IMR-90 (cell line): ENCODE measurements at regions not wholly inside any gene's neighbourhood (a gene's known extent, or its start where the extent isn't known, plus 50 kb on each side); places are given as distances from the start of the nearest gene placed in this dataset.

Experiments used
- ATAC-seq: fragments of 200-7000 bp; cut with Tn5 transposase; 2 replicates; pipeline ENCODE4 v1.9.1; 2020; ENCODE audit warnings: low read depth, mild to moderate bottlenecking, moderate library complexity
- BruUV-seq: library from RNA; stranded (reverse); fragments of 400-500 nt; replicated peaks from 2 replicates; lab custom pipeline; 2021; lab: Mats Ljungman, UMichigan
- CTCF ChIA-PET: fragments of 300-600 bp; formaldehyde crosslinking; extraction: SDS; loops from one replicate; lab custom pipeline; 2021; ENCODE audit warnings: antibody characterized with exemption; lab: Yijun Ruan, JAX
- POLR2A ChIA-PET: fragments of 300-600 bp; sonication (Branson Sonifier 250); formaldehyde crosslinking; loops from one replicate; lab custom pipeline; 2022; ENCODE audit warnings: antibody characterized with exemption; ENCODE audit not compliant: unreplicated experiment; lab: Charles Lee
- DNase-seq: peaks from one replicate; pipeline ENCODE4 v3.0.0; 2013
- H2AFZ ChIP-seq: replicated peaks from 2 replicates; pipeline ENCODE3; 2013; ENCODE audit warnings: low read length, mild to moderate bottlenecking; ENCODE audit not compliant: poor library complexity
- H2AK5ac ChIP-seq: 2 replicates; pipeline ENCODE4 v1.6.1; 2013; ENCODE audit warnings: low read depth, low read length, inconsistent platforms
- H2AK9ac ChIP-seq: replicated peaks from 2 replicates; pipeline ENCODE3; 2013; ENCODE audit warnings: mild to moderate bottlenecking, low read depth, low read length, moderate library complexity; ENCODE audit not compliant: poor library complexity
- H2BK120ac ChIP-seq: 2 replicates; pipeline ENCODE4 v1.6.1; 2013; ENCODE audit warnings: low read depth, low read length, inconsistent platforms
- H2BK15ac ChIP-seq: 3 replicates; pipeline ENCODE4 v1.6.1; 2013; ENCODE audit warnings: low read depth, low read length, inconsistent platforms
- H2BK20ac ChIP-seq: 2 replicates; pipeline ENCODE4 v1.6.1; 2013; ENCODE audit warnings: low read depth, mild to moderate bottlenecking, inconsistent platforms, low read length, moderate library complexity
- H2BK5ac ChIP-seq: 2 replicates; pipeline ENCODE4 v1.6.1; 2013; ENCODE audit warnings: mild to moderate bottlenecking, low read depth, low read length, inconsistent platforms; ENCODE audit not compliant: poor library complexity, severe bottlenecking
- H3K14ac ChIP-seq: replicated peaks from 2 replicates; pipeline ENCODE4 v1.6.1; 2013; ENCODE audit warnings: low read depth, low read length, inconsistent platforms
- H3K18ac ChIP-seq: 2 replicates; pipeline ENCODE4 v1.6.1; 2013; ENCODE audit warnings: low read depth, low read length, control low read depth
- H3K23ac ChIP-seq: 2 replicates; pipeline ENCODE4 v1.6.1; 2013; ENCODE audit warnings: low read depth, low read length, inconsistent platforms
- H3K27ac ChIP-seq: 2 replicates; pipeline ENCODE4 v1.5.1; 2013; ENCODE audit warnings: mild to moderate bottlenecking, control low read depth, low read length; ENCODE audit not compliant: insufficient read depth
- H3K27me3 ChIP-seq: 2 replicates; pipeline ENCODE4 v1.6.1; 2013; ENCODE audit warnings: low read length; ENCODE audit not compliant: control insufficient read depth, insufficient read depth
- H3K36me3 ChIP-seq: 2 replicates; pipeline ENCODE4 v1.6.1; 2013; ENCODE audit warnings: low read length, mixed read lengths; ENCODE audit not compliant: control insufficient read depth, insufficient read depth
- H3K4ac ChIP-seq: 2 replicates; pipeline ENCODE4 v1.6.1; 2013; ENCODE audit warnings: low read depth, low read length, inconsistent platforms
- H3K4me1 ChIP-seq: 2 replicates; pipeline ENCODE4 v1.6.1; 2013; ENCODE audit warnings: low read length, mixed read lengths; ENCODE audit not compliant: control insufficient read depth, insufficient read depth
- H3K4me2 ChIP-seq: 2 replicates; pipeline ENCODE4 v1.6.1; 2013; ENCODE audit warnings: low read depth, mild to moderate bottlenecking, control low read depth, low read length, moderate library complexity
- H3K4me3 ChIP-seq: 2 replicates; pipeline ENCODE4 v1.5.1; 2013; ENCODE audit warnings: low read depth, mild to moderate bottlenecking, control low read depth, low read length, moderate library complexity; ENCODE audit not compliant: insufficient read depth
- H3K56ac ChIP-seq: 2 replicates; pipeline ENCODE4 v1.6.1; 2013; ENCODE audit warnings: low read length, inconsistent platforms; ENCODE audit not compliant: insufficient read depth; ENCODE audit errors: extremely low read depth
- H3K79me1 ChIP-seq, 2 experiments: 2 replicates each; pipeline ENCODE4 v1.6.1; 2013; ENCODE audit warnings: low read length in 2 of 2, inconsistent platforms in 1 of 2, low read depth in 1 of 2
- H3K9ac ChIP-seq: 2 replicates; pipeline ENCODE4 v1.6.1; 2013; ENCODE audit warnings: low read depth, low read length, control low read depth
- H3K9me1 ChIP-seq: 2 replicates; pipeline ENCODE4 v1.6.1; 2013; ENCODE audit warnings: low read length, inconsistent platforms; ENCODE audit not compliant: insufficient read depth
- H3K9me3 ChIP-seq: 2 replicates; pipeline ENCODE4 v1.6.1; 2013; ENCODE audit warnings: low read length; ENCODE audit not compliant: control insufficient read depth, insufficient read depth
- H4K20me1 ChIP-seq: 2 replicates; pipeline ENCODE4 v1.6.1; 2013; ENCODE audit warnings: low read length, inconsistent platforms; ENCODE audit not compliant: insufficient read depth
- H4K5ac ChIP-seq: 2 replicates; pipeline ENCODE4 v1.6.1; 2013; ENCODE audit warnings: mild to moderate bottlenecking, low read depth, low read length, control low read depth
- H4K8ac ChIP-seq, 2 experiments: 2 replicates each; pipeline ENCODE4 v1.6.1; 2013; ENCODE audit warnings: low read depth in 2 of 2, low read length in 2 of 2, control low read depth in 1 of 2, inconsistent platforms in 1 of 2
- H4K91ac ChIP-seq: 2 replicates; pipeline ENCODE4 v1.6.1; 2013; ENCODE audit warnings: low read depth, low read length, inconsistent platforms; ENCODE audit not compliant: insufficient read depth
- BHLHE40 ChIP-seq: fragments of 150-350 bp; IDR thresholded peaks from 2 replicates; pipeline ENCODE4 v1.6.1; 2016; ENCODE audit warnings: mild to moderate bottlenecking, low read depth, low read length
- CEBPB ChIP-seq: IDR thresholded peaks from 2 replicates; pipeline ENCODE4 v1.6.1; 2012; ENCODE audit warnings: low read depth, low read length, improper control_type of control experiment
- CHD1 ChIP-seq: IDR thresholded peaks from 2 replicates; pipeline ENCODE4 v1.6.1; 2012; ENCODE audit warnings: low read depth, low read length, improper control_type of control experiment
- MAFK ChIP-seq: IDR thresholded peaks from 2 replicates; pipeline ENCODE4 v1.6.1; 2012; ENCODE audit warnings: low read depth, low read length, improper control_type of control experiment
- MAZ ChIP-seq: IDR thresholded peaks from 2 replicates; pipeline ENCODE4 v1.6.1; 2012; ENCODE audit warnings: low read depth, mild to moderate bottlenecking, low read length, improper control_type of control experiment, moderate library complexity, borderline replicate concordance
- MXI1 ChIP-seq: IDR thresholded peaks from 2 replicates; pipeline ENCODE4 v1.6.1; 2012; ENCODE audit warnings: low read depth, mild to moderate bottlenecking, low read length, moderate library complexity, borderline replicate concordance
- NFE2L2 ChIP-seq: fragments of 150-350 bp; IDR thresholded peaks from 2 replicates; pipeline ENCODE4 v1.6.1; 2016; ENCODE audit warnings: low read depth, mild to moderate bottlenecking, low read length
- RCOR1 ChIP-seq: IDR thresholded peaks from 2 replicates; pipeline ENCODE4 v1.6.1; 2012; ENCODE audit warnings: mild to moderate bottlenecking, low read length, improper control_type of control experiment; ENCODE audit not compliant: insufficient replicate concordance
- SMC3 ChIP-seq: fragments of 150-350 bp; IDR thresholded peaks from 2 replicates; pipeline ENCODE4 v1.6.1; 2016; ENCODE audit warnings: low read depth, mild to moderate bottlenecking, antibody characterized with exemption, low read length, moderate library complexity
- USF2 ChIP-seq: fragments of 150-350 bp; IDR thresholded peaks from 2 replicates; pipeline ENCODE4 v1.6.1; 2017; ENCODE audit warnings: mild to moderate bottlenecking, antibody characterized with exemption, low read length, low read depth
- WGBS, 2 experiments: methylation state at CpG; one replicate each; pipeline versions ENCODE4 v1.1.5 to v1.1.7; 2013; ENCODE audit warnings: missing lambda C conversion rate in 2 of 2; ENCODE audit not compliant: insufficient read length in 1 of 2; ENCODE audit errors: extremely low coverage in 2 of 2; 5-methylcytosine and 5-hydroxymethylcytosine counted together
- dilution Hi-C: fragments of 300-500 bp; cut with HindIII; formaldehyde crosslinking; loops from one replicate; pipeline ENCODE4 v1.14.3; 2018; ENCODE audit warnings: low sequenced_read_pairs; ENCODE audit not compliant: unreplicated experiment
- in situ Hi-C: fragments of 300-500 bp; cut with MboI; formaldehyde crosslinking; loops from 3 replicates; pipeline ENCODE4 v1.14.3; 2019; ENCODE audit warnings: low sequenced_read_pairs, inconsistent platforms, mixed read lengths
- intact Hi-C: fragments of 100-400 bp; cut with micrococcal nuclease; formaldehyde crosslinking; loops from 2 replicates; pipeline ENCODE4 v1.10.0; 2022
- TF ChIP-seq, protein P1 (sequence below): fragments of 150-350 bp; IDR thresholded peaks from 2 replicates; pipeline ENCODE4 v1.6.1; 2016; ENCODE audit warnings: low read depth, mild to moderate bottlenecking, low read length, moderate library complexity, borderline replicate concordance
- TF ChIP-seq, protein P2 (sequence below): conservative IDR thresholded peaks from 2 replicates; pipeline ENCODE4 v1.5.1; 2012; ENCODE audit warnings: mild to moderate bottlenecking, low read depth, low read length, improper control_type of control experiment

GRCh38 chr5:108530706-108531105 lies 148.8 kb upstream of the FBXL17 start:
- Histone ChIP-seq H2BK20ac (peak overlapping the region; percentile 98), H3K27me3 (no peaks in the 10 kb centered on the region), H3K4me3 (no peak overlapping the region), H3K23ac (peak overlapping the region; percentile 88; the same call in 1 of the 2 replicates), H2AFZ (no peak overlapping the region), H3K14ac (peak overlapping the region; percentile 97), H2BK120ac (peak overlapping the region; percentile 99), H3K4me1 (peaks cover 18% of the 10 kb centered on the region), H4K8ac (peak overlapping the region; percentile 96 to 98), H4K91ac (peak overlapping the region; percentile 97), H3K9me1 (no peaks in the 10 kb centered on the region; the same call in 1 of the 2 replicates), H2AK9ac (peak overlapping the region; percentile 92), H3K27ac (peak overlapping the region; percentile 96), H3K9me3 (no peaks in the 10 kb centered on the region; the same call in 1 of the 2 replicates), H3K4ac (peak overlapping the region; percentile 98), H4K20me1 (no peaks in the 10 kb centered on the region), H3K18ac (peak overlapping the region; percentile 98), H2AK5ac (peak overlapping the region; percentile 87), H4K5ac (peak overlapping the region; percentile 98), H3K9ac (peak overlapping the region; percentile 80), H3K79me1 (no peaks in the 10 kb centered on the region), H3K36me3 (no peaks in the 10 kb centered on the region), H3K56ac (peak overlapping the region; percentile 96), H2BK15ac (peak overlapping the region; percentile 98; the same call in 2 of the 3 replicates), H3K4me2 (no peak overlapping the region), H2BK5ac (peak overlapping the region; percentile 99)
- ChIA-PET POLR2A (no interaction called here), CTCF (no interaction called here)
- in situ Hi-C loops (no loop called here), intact Hi-C loops (no loop called here), dilution Hi-C loops (no loop called here)
- TF ChIP-seq USF2, result no peak
- TF ChIP-seq CHD1, result no peak
- TF ChIP-seq BHLHE40, result no peak
- TF ChIP-seq, protein P1, sequence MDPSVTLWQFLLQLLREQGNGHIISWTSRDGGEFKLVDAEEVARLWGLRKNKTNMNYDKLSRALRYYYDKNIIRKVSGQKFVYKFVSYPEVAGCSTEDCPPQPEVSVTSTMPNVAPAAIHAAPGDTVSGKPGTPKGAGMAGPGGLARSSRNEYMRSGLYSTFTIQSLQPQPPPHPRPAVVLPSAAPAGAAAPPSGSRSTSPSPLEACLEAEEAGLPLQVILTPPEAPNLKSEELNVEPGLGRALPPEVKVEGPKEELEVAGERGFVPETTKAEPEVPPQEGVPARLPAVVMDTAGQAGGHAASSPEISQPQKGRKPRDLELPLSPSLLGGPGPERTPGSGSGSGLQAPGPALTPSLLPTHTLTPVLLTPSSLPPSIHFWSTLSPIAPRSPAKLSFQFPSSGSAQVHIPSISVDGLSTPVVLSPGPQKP, result no peak
- TF ChIP-seq MAZ, result no peak
- TF ChIP-seq CEBPB, result no peak
- TF ChIP-seq MXI1, result no peak
- no peak for TF ChIP-seq RCOR1
- no peak for TF ChIP-seq NFE2L2
- TF ChIP-seq, protein P2, sequence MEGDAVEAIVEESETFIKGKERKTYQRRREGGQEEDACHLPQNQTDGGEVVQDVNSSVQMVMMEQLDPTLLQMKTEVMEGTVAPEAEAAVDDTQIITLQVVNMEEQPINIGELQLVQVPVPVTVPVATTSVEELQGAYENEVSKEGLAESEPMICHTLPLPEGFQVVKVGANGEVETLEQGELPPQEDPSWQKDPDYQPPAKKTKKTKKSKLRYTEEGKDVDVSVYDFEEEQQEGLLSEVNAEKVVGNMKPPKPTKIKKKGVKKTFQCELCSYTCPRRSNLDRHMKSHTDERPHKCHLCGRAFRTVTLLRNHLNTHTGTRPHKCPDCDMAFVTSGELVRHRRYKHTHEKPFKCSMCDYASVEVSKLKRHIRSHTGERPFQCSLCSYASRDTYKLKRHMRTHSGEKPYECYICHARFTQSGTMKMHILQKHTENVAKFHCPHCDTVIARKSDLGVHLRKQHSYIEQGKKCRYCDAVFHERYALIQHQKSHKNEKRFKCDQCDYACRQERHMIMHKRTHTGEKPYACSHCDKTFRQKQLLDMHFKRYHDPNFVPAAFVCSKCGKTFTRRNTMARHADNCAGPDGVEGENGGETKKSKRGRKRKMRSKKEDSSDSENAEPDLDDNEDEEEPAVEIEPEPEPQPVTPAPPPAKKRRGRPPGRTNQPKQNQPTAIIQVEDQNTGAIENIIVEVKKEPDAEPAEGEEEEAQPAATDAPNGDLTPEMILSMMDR, result no peak
- no peak for TF ChIP-seq MAFK
- no peak for TF ChIP-seq SMC3
- no TSS peak for BruUV-seq
- WGBS, 2 experiments, result 93% methylated on average over 3 of the region's 5 CpGs; no CpG with 5 or more reads in 1 of the 2 experiments
- no peak for ATAC-seq
- DNase-seq, result no peak
